ENCODE measurements at regions not wholly inside any gene's neighbourhood (a gene's known extent, or its start where the extent isn't known, plus 50 kb on each side); places are given as distances from the start of the nearest gene placed in this dataset.

- H3K9me3 ChIP-seq (replicated peaks in 1 of 2; ENCODE audit: control insufficient read depth in 1 of 2, insufficient read depth in 1 of 2, low read length in 2 of 2): no peaks in the 10 kb centered on the region
These were observed 249.2 kb upstream of the PHF14 start for GRCh38 chr7:10724449-10724848.

GRCh38 chr7:10727636-10728035 lies 246.0 kb upstream of the PHF14 start:
- H3K36me3 Mint-ChIP-seq: no peaks in the 10 kb centered on the region
- Histone ChIP-seq H3K4me3 (replicated peaks in 1 of 3; ENCODE audit: low read depth in 2 of 3, low read length in 3 of 3) (no peak overlapping the region), H3K4me1 (ENCODE audit: control insufficient read depth in 1 of 2, insufficient read depth in 2 of 2, low read length in 2 of 2) (no peaks in the 10 kb centered on the region), H2AFZ (ENCODE audit: insufficient read depth, low read depth, low read length, poor library complexity, severe bottlenecking) (no peak overlapping the region), H3K4me2 (replicated peaks; ENCODE audit: extremely low read depth, low read length, poor library complexity, severe bottlenecking) (no peak overlapping the region), H3K79me2 (ENCODE audit: insufficient read depth, low read length) (no peaks in the 10 kb centered on the region), H4K20me1 (ENCODE audit: insufficient read depth, low read length) (no peaks in the 10 kb centered on the region), H3K9ac (ENCODE audit: insufficient read depth, low read length, poor library complexity, severe bottlenecking) (no peak overlapping the region), H3K36me3 (replicated peaks in 1 of 2; ENCODE audit: control insufficient read depth in 1 of 2, insufficient read depth in 2 of 2, low read length in 2 of 2) (no peaks in the 10 kb centered on the region), H3K9me3 (replicated peaks in 1 of 2; ENCODE audit: control insufficient read depth in 1 of 2, insufficient read depth in 1 of 2, low read length in 2 of 2) (no peaks in the 10 kb centered on the region), H3K27me3 (ENCODE audit: control insufficient read depth in 2 of 2, insufficient read depth in 2 of 2, low read length in 2 of 2) (no peaks in the 10 kb centered on the region), H3K27ac (ENCODE audit: low read depth in 1 of 2, low read length in 2 of 2) (no peak overlapping the region)
- intact Hi-C loops (cut with micrococcal nuclease): no loop called here
- no peak overlapping the region for H3K27ac Mint-ChIP-seq
- DNase-seq: no peak
- WGBS (ENCODE audit: insufficient coverage): 59% methylated on average over 3 of the region's 5 CpGs
- H3K9me3 Mint-ChIP-seq: peaks cover 0 to 4% (median 2%) of the 10 kb centered on the region in 7 donors
- no peak for TF ChIP-seq CTCF (IDR thresholded peaks at IDR 0.05)
- no peak overlapping the region for H3K4me3 Mint-ChIP-seq
- no peaks in the 10 kb centered on the region for H3K27me3 Mint-ChIP-seq (ENCODE audit: low read depth in 3 of 3)
- no peaks in the 10 kb centered on the region for H3K4me1 Mint-ChIP-seq

More at GRCh38 chr7:10724449-10724848, 249.2 kb upstream of the PHF14 start:
- no peak for DNase-seq
- TF ChIP-seq CTCF (IDR thresholded peaks at IDR 0.05): no peak
- Mint-ChIP-seq H3K4me3 (no peak overlapping the region), H3K4me1 (no peaks in the 10 kb centered on the region), H3K9me3 (peaks cover 0 to 3% (median 0%) of the 10 kb centered on the region in 7 donors), H3K36me3 (no peaks in the 10 kb centered on the region), H3K27ac (no peak overlapping the region), H3K27me3 (ENCODE audit: low read depth in 3 of 3) (no peaks in the 10 kb centered on the region)
- no peak overlapping the region for H3K9ac ChIP-seq (ENCODE audit: insufficient read depth, low read length, poor library complexity, severe bottlenecking)
- no peaks in the 10 kb centered on the region for H3K36me3 ChIP-seq (replicated peaks in 1 of 2; ENCODE audit: control insufficient read depth in 1 of 2, insufficient read depth in 2 of 2, low read length in 2 of 2)
- intact Hi-C loops (cut with micrococcal nuclease): no loop called here
- no peak overlapping the region for H2AFZ ChIP-seq (ENCODE audit: insufficient read depth, low read depth, low read length, poor library complexity, severe bottlenecking)
- H3K27ac ChIP-seq (ENCODE audit: low read depth in 1 of 2, low read length in 2 of 2): no peak overlapping the region
- H4K20me1 ChIP-seq (ENCODE audit: insufficient read depth, low read length): no peaks in the 10 kb centered on the region
- H3K4me1 ChIP-seq (ENCODE audit: control insufficient read depth in 1 of 2, insufficient read depth in 2 of 2, low read length in 2 of 2): no peaks in the 10 kb centered on the region
- H3K79me2 ChIP-seq (ENCODE audit: insufficient read depth, low read length): no peaks in the 10 kb centered on the region
- H3K27me3 ChIP-seq (ENCODE audit: control insufficient read depth in 2 of 2, insufficient read depth in 2 of 2, low read length in 2 of 2): no peaks in the 10 kb centered on the region
- H3K4me3 ChIP-seq (replicated peaks in 1 of 3; ENCODE audit: low read depth in 2 of 3, low read length in 3 of 3): no peak overlapping the region
- 100% methylated on average over 1 of the region's 1 CpG for WGBS (ENCODE audit: insufficient coverage)
- no peak overlapping the region for H3K4me2 ChIP-seq (replicated peaks; ENCODE audit: extremely low read depth, low read length, poor library complexity, severe bottlenecking)
